GM21529 (cell line): ENCODE measurements at regions not wholly inside any gene's neighbourhood (a gene's known extent, or its start where the extent isn't known, plus 50 kb on each side); places are given as distances from the start of the nearest gene placed in this dataset.
"Not testable (repeated sequence)": the region's sequence is repeated elsewhere in the genome, so short reads cannot be mapped to it uniquely, and the experiment has no call there.

Experiments used
- ATAC-seq: cut with Tn5 transposase; IDR thresholded peaks from one replicate; pipeline ENCODE4 v1.9.1; 2021; ENCODE audit not compliant: unreplicated experiment

GRCh38 chr18:1394426-1394825 lies 489.8 kb downstream of the ADCYAP1 start:
- no peak for ATAC-seq

- no peak for ATAC-seq
Measured at GRCh38 chr18:1394966-1395365, 490.3 kb downstream of the ADCYAP1 start.

GRCh38 chr18:1408376-1408775 lies 503.7 kb downstream of the ADCYAP1 start:
- no peak for ATAC-seq

- no peak for ATAC-seq
Measured at GRCh38 chr18:1412655-1413322, 508.1 kb downstream of the ADCYAP1 start.

GRCh38 chr18:1413323-1413675 lies 508.6 kb downstream of the ADCYAP1 start:
- ATAC-seq = no peak

GRCh38 chr18:1416074-1416473 lies 511.4 kb downstream of the ADCYAP1 start:
- no peak for ATAC-seq

DNA sequence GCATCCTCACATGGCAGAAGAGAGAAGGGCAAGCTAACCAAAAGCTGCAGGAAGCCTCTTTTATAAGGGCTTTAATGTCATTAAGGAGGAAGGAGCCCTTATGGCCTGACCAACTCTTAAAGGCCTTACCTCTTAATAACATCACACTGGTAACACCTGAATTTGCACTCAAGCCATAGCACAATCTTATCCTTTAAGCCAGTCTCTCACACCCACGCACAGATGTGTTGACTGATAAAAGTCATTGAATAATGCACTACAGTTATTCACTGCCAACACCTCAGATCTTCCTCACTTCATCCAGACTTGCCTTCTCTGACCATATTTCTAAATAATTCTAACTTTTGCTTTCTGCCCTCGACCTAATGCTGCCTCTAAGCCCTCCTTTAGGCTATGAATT lies 516.8 kb downstream of the ADCYAP1 start:
- ATAC-seq = no peak

- ATAC-seq = no peak
Measured at GRCh38 chr18:1422634-1423033, 518.0 kb downstream of the ADCYAP1 start.

DNA sequence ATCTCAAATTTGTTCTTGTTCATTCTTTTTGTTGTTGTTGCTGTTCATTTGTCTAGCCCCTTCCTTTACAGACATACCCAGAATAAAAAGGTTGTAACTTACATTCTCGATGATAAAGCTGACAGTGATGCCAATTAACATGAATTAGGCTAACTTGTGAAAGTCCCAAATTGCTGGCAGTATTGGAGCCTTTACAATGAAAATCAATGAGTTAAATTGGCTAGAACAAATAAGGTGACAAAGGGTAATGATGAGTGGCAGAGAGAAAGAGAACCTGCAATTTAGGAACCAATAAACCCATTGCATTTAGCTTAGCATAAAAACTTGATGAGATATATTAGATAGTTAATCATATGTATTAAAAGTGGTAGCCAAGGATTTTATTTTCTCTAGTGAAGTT lies 521.0 kb downstream of the ADCYAP1 start:
- no peak for ATAC-seq

DNA sequence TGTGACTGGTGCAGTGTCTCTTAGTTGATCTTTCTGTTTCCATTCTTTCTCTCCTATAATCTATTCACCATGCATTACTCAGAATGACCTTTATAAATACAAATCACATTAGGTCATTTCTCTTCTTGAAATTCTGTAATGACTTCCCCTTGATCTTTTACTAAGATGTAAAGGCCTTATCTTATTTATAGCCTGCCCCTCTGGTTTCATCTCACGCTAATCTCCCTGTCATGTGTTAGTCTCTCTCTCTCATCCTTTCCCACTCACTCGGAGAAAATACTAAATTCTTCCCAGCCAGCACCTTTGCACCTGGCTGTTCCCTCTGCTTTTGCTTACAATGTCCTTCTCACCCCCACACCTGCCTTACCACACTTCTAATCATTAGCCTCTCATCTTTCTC lies 530.8 kb downstream of the ADCYAP1 start:
- no peak for ATAC-seq

DNA sequence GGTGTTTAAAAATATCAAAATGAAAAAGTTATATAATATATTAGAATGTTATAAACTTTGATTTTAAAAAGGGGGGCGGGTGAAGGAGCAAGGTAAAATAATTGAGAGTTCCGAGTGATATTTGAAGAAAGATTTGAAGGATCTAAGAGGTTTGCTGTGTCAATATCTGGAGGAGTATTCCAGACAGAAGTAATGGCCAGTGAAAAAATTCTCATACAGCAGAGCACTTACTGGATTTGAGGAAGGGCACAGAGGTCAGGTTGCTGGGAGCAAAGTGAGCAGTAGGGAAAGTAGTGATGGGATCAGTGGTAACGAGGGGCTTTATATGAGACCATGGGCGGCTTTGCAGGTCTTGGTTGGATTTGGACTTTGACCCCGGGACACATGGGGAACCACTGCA lies 531.5 kb downstream of the ADCYAP1 start:
- no peak for ATAC-seq

GRCh38 chr18:1438458-1438910 lies 533.8 kb downstream of the ADCYAP1 start:
- no peak for ATAC-seq

DNA sequence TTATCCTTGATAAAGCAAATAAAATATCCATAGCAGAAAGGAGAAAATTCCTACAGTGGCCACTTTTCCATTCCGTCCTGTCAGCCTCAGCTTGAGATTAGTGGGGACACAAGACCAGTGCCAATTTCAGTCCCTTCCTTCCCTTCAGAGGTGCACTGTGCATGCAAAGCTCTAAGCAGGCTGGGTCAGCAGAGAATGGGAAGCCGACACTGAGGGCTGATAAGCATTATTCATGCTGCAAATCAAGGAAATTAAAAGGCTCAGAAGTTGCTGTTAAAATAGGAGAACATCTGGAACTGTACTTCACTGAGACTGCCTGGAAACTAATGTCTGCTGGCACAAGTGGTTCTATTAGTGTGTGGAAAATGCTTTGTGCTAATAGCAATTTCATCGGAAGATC lies 534.3 kb downstream of the ADCYAP1 start:
- ATAC-seq = no peak

DNA sequence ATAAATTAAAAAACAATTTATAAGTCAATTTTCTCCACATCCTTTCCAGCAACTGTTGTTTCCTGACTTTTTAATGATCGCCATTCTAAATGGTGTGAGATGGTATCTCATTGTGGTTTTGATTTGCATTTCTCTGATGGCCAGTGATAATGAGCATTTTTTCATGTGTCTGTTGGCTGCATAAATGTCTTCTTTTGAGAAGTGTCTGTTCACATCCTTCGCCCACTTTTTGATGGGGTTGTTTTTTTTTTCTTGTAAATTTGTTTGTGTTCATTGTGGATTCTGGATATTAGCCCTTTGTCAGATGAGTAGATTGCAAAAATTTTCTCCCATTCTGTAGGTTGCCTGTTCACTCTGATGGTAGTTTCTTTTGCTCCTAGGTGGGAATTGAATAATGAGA lies 539.4 kb downstream of the ADCYAP1 start:
- not testable (repeated sequence) for ATAC-seq

DNA sequence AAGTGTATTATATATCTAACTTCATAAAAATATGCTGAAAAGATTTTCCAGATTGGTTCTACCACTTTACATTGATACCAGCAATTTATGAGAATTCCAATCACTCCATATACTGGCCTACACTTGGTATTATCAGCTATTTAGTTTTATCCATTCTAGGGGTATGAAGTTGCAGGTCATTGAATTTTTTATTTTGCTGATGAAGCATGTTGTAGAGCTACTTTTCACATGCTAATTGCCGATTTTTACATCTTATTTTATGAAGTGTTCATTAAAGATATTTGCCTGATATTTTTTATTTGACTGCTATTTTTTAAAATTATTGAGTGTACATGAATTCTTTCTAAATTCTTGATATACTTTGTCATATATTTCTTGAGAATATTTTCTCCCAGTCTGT lies 542.1 kb downstream of the ADCYAP1 start:
- ATAC-seq = no peak

DNA sequence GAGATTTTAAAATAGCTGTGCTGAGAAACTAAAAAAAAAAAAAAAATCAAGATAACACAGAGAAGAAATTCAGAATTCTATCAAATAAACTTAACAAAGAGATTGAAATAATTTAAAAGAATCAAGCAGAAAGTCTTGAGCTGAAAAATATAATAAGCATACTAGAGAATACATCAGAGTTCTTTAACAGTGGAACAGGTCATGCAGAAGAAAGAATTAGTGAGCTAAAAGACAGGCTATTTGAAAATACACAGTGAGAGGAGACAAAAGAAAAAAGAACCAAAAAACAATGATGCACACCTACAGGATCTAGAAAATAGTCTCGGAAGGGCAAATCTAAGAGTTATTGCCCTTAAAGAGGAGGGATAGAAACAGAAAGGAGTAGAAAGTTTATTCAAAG lies 548.1 kb downstream of the ADCYAP1 start:
- no peak for ATAC-seq

GRCh38 chr18:1455605-1456004 lies 550.9 kb downstream of the ADCYAP1 start:
- ATAC-seq = no peak

DNA sequence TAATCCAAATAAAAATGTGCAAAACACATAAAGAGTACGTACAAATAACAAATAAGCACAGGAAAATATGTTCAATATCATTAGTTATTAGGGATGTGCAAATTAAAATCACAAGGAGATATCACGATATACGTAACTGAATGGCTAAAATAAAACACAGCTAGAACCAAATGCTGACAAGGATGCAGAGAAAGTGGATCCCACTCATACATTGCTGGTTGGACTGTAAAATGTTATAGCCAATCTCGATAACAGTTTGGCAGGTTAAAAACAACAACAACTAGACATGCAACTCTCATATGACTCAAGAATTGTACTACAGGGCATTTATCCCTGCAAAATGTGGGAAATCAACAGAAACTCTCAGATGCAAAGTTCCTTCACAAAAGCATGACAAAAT lies 553.9 kb downstream of the ADCYAP1 start:
- ATAC-seq = no peak

DNA sequence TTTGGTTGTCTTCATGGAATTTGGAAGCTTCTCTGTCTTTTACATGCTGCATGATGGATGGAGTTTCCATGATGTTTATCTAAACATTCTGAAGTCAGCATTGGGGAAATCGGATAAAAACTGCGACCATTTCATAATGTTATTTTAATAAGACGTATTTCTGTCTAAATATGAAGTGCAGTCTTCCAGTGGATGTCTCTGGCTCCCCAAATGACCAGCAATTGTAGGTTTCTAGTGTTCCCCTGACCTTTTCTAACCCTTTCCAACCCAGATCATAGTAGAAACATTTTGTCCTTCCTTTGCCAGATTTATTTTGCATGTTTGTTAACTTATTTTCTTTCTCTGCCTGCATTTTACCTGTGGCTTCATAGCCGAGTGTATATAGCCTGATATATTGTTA lies 559.3 kb downstream of the ADCYAP1 start:
- ATAC-seq = no peak

- no peak for ATAC-seq
Measured at GRCh38 chr18:1464444-1465217, 560.0 kb downstream of the ADCYAP1 start.

DNA sequence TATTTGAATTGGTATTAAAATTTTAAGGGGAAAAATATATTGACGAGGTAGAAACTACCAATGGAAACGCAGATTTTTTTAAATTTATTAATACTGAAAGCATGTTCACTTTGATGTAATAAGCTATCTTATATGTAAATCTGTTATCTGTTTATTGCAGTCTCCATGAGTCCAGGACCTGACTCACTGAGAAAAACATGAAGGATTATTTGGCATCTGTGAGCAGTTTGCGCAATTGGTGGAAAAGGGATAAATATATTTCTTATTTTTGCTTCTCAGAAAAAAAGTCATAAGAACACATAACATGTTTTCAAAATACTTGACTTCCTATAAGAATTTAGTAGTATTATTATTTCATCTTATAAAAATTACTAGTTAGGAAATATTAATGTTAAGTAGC lies 561.4 kb downstream of the ADCYAP1 start:
- ATAC-seq = no peak

DNA sequence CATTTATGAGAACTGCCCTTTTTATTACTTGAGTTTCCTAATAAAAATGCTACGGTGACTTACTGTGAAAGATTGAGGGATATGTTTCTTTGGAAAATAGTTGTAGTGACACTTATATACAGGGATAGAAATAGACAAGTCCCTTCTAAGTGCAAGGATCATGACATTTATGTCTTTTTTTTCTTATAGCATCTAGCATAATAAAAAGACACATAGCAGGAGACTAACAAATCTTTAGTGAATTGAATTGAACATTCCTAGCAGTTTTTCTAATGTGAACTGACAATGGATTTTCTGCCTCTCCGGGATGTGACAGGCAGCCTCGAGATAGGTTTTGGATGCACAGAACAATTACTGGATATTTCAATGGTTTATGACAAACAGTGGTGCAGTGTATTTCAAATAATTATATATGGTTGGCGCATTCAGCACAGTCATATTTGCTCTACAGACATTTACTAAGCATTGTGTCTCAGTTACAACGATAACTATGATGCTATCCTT lies 562.8 kb downstream of the ADCYAP1 start:
- ATAC-seq = no peak

DNA sequence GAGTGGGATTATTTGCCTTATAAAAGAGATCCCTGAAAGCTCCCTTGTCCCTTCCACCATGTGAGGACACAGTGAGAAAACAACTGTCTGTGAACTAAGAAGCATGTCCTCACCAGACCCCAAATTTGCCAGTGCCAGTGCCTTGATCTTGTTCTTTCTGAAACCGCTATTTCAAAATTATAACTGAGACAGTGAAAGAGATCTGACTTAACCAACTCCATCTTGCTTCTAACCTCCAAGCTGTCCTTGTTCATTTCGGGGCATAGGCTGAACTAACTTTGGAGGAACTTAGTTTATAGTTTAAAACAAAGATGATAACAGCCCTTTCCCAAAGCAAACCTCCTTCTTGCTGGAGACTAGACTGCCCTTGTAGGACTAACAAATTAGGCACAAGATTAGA lies 563.9 kb downstream of the ADCYAP1 start:
- no peak for ATAC-seq
